ENCODE measurements at regions not wholly inside any gene's neighbourhood (a gene's known extent, or its start where the extent isn't known, plus 50 kb on each side); places are given as distances from the start of the nearest gene placed in this dataset.

DNA sequence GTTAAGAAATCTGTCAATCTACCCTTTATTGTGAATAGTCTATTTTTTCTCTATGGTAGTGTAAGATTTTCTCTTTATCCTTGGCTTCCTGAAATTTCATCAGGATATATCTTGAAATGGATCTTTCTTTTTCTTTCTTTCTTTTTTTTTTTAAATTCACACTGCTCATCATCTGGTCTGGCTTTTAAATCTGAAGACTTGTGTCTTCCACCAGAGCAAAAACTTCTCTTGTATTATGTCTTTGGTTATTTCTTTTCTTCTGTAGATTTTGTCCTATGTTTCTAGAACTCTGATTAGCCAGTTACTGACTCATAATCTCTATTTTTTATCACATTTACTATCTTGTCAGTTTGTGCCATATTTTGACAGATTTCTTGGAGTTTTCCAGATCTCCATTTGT is 133.8 kb upstream of the LMO4 start:
- POLR2A ChIA-PET (ENCODE audit: unreplicated experiment): no interaction called here
- Histone ChIP-seq H3K79me2 (ENCODE audit: low read depth) (no peaks in the 10 kb centered on the region), H3K27me3 (ENCODE audit: insufficient read depth, low read depth) (no peaks in the 10 kb centered on the region), H3K27ac (no peak overlapping the region), H3K9me3 (ENCODE audit: insufficient read depth, low read depth) (peaks cover 9% of the 10 kb centered on the region; the same call in 1 of the 2 replicates), H3K4me3 (no peak overlapping the region), H2AFZ (no peak overlapping the region), H3F3A (ENCODE audit: insufficient read depth, low read depth) (no peaks in the 10 kb centered on the region), H3K36me3 (ENCODE audit: low read depth) (no peaks in the 10 kb centered on the region), H4K20me1 (ENCODE audit: insufficient read depth) (no peaks in the 10 kb centered on the region), H3K4me2 (no peak overlapping the region), H3K9me2 (ENCODE audit: insufficient read depth) (no peaks in the 10 kb centered on the region), H3K4me1 (replicated peaks; ENCODE audit: insufficient read depth) (peaks cover 2% of the 10 kb centered on the region; the same call in 1 of the 2 replicates)
- no TSS peak for BruUV-seq (replicated peaks)
- TF ChIP-seq EZH2 (IDR thresholded peaks at IDR 0.05; ENCODE audit: low read depth) (no peak), CTCF (conservative IDR thresholded peaks at IDR 0.05) (no peak)
- CTCF ChIA-PET: no interaction called here
- intact Hi-C loops (cut with micrococcal nuclease; ENCODE audit: unreplicated experiment): no loop called here
- DNase-seq: no peak

- intact Hi-C loops (cut with micrococcal nuclease; ENCODE audit: unreplicated experiment): no loop called here
- Histone ChIP-seq H3K4me2 (no peak overlapping the region), H3K36me3 (ENCODE audit: low read depth) (no peaks in the 10 kb centered on the region), H3K9me3 (ENCODE audit: insufficient read depth, low read depth) (peaks cover 9% of the 10 kb centered on the region; the same call in 1 of the 2 replicates), H3K27me3 (ENCODE audit: insufficient read depth, low read depth) (no peaks in the 10 kb centered on the region), H3K9me2 (ENCODE audit: insufficient read depth) (no peaks in the 10 kb centered on the region), H3F3A (ENCODE audit: insufficient read depth, low read depth) (peaks cover 6% of the 10 kb centered on the region; the same call in 1 of the 2 replicates), H3K27ac (no peak overlapping the region), H2AFZ (no peak overlapping the region), H3K79me2 (ENCODE audit: low read depth) (no peaks in the 10 kb centered on the region), H3K4me3 (no peak overlapping the region), H3K4me1 (replicated peaks; ENCODE audit: insufficient read depth) (peaks cover 15% of the 10 kb centered on the region), H4K20me1 (ENCODE audit: insufficient read depth) (no peaks in the 10 kb centered on the region)
- CTCF ChIA-PET: no interaction called here
- TF ChIP-seq CTCF (conservative IDR thresholded peaks at IDR 0.05) (no peak), EZH2 (IDR thresholded peaks at IDR 0.05; ENCODE audit: low read depth) (no peak)
- POLR2A ChIA-PET (ENCODE audit: unreplicated experiment): no interaction called here
- no TSS peak for BruUV-seq (replicated peaks)
- no peak for DNase-seq
Observed at GRCh38 chr1:87196110-87196827, 132.4 kb upstream of the LMO4 start.

- ChIA-PET POLR2A (ENCODE audit: unreplicated experiment) (no interaction called here), CTCF (no interaction called here)
- Histone ChIP-seq H4K20me1 (ENCODE audit: insufficient read depth) (no peaks in the 10 kb centered on the region), H3K9me2 (ENCODE audit: insufficient read depth) (no peaks in the 10 kb centered on the region), H3K27me3 (ENCODE audit: insufficient read depth, low read depth) (no peaks in the 10 kb centered on the region), H3K4me2 (no peak overlapping the region), H3F3A (ENCODE audit: insufficient read depth, low read depth) (peaks cover 10% of the 10 kb centered on the region; the same call in 1 of the 2 replicates), H3K36me3 (ENCODE audit: low read depth) (no peaks in the 10 kb centered on the region), H2AFZ (no peak overlapping the region), H3K79me2 (ENCODE audit: low read depth) (no peaks in the 10 kb centered on the region), H3K27ac (no peak overlapping the region), H3K4me3 (no peak overlapping the region), H3K4me1 (replicated peaks; ENCODE audit: insufficient read depth) (peaks cover 24% of the 10 kb centered on the region), H3K9me3 (ENCODE audit: insufficient read depth, low read depth) (peaks cover 9% of the 10 kb centered on the region; the same call in 1 of the 2 replicates)
- no peak for TF ChIP-seq CTCF (conservative IDR thresholded peaks at IDR 0.05)
- TF ChIP-seq EZH2 (IDR thresholded peaks at IDR 0.05; ENCODE audit: low read depth): no peak
- DNase-seq: no peak
- BruUV-seq (replicated peaks): no TSS peak
- intact Hi-C loops (cut with micrococcal nuclease; ENCODE audit: unreplicated experiment): no loop called here
Observed at GRCh38 chr1:87197156-87197555, 131.5 kb upstream of the LMO4 start.
